Stomach (tissue), 8 donors: ENCODE measurements at regions not wholly inside any gene's neighbourhood (a gene's known extent, or its start where the extent isn't known, plus 50 kb on each side); places are given as distances from the start of the nearest gene placed in this dataset.

Source experiments
- DNase-seq, 2 donors: peaks; one replicate each; pipeline versions ENCODE4 v3.0.0 to v3.0.0-alpha.2; 2013 to 2019
- H3K27ac ChIP-seq, 5 donors: fragments of 200-600 bp in 4 of 5; sonication (generic) in 4 of 5; one replicate each; pipeline ENCODE4 v1.5.1; 2013 to 2019; ENCODE audit warnings: mild to moderate bottlenecking in 1 of 5, moderate library complexity in 1 of 5
- H3K27me3 ChIP-seq, 3 donors: fragments of 200-600 bp; sonication (generic); one replicate each; pipeline ENCODE4 v1.5.1; 2017 to 2019; ENCODE audit warnings: mixed run types in 1 of 3
- H3K36me3 ChIP-seq, 4 donors: fragments of 200-600 bp; sonication (generic); 1 replicate in 3 of 4; 2 replicates in 1 of 4; pipeline ENCODE4 v1.5.1; 2016 to 2019
- H3K4me1 ChIP-seq, 4 donors: fragments of 200-600 bp; sonication (generic); one replicate each; pipeline ENCODE4 v1.5.1; 2016 to 2019
- H3K4me3 ChIP-seq, 4 donors: fragments of 200-600 bp; sonication (generic) in 3 of 4; one replicate each; pipeline ENCODE4 v1.5.1; 2016 to 2019; ENCODE audit warnings: mild to moderate bottlenecking in 1 of 4
- H3K9me3 ChIP-seq, 4 donors: fragments of 200-600 bp; sonication (generic); one replicate each; pipeline ENCODE4 v1.5.1; 2016 to 2019
- EP300 ChIP-seq: sonication (generic); formaldehyde crosslinking; IDR thresholded peaks from one replicate; pipeline ENCODE4 v1.6.1; 2017; ENCODE audit warnings: antibody characterized with exemption
- POLR2A ChIP-seq, 4 donors: fragments of 450-650 bp; IDR thresholded peaks; one replicate each; pipeline ENCODE4 v1.6.1; 2016; ENCODE audit warnings: antibody characterized with exemption in 4 of 4, control low read depth in 2 of 4, mild to moderate bottlenecking in 1 of 4, moderate library complexity in 1 of 4
- POLR2AphosphoS5 ChIP-seq, 3 donors: sonication (generic); formaldehyde crosslinking; IDR thresholded peaks; one replicate each; pipeline ENCODE4 v1.6.1; 2016; ENCODE audit warnings: antibody characterized with exemption in 3 of 3
- WGBS, 5 donors: extraction: QIAGEN DNeasy Blood & Tissue Kit in 3 of 5; methylation state at CpG; one replicate each; pipeline versions ENCODE4 v1.1.5 to v1.1.7; 2013 to 2018; 5-methylcytosine and 5-hydroxymethylcytosine counted together
- intact Hi-C: fragments of 100-400 bp; cut with DNase I; formaldehyde crosslinking; loops from one replicate; pipeline ENCODE4 v1.15.1; 2023; ENCODE audit warnings: low total_unique reads
- TF ChIP-seq, protein P1 (sequence below), 7 experiments: fragments of 450-650 bp in 4 of 7; fragments of 200-600 bp in 3 of 7; sonication (generic) in 3 of 7; IDR thresholded peaks; one replicate each; pipeline ENCODE4 v1.5.1; 2016 to 2019; ENCODE audit warnings: antibody characterized with exemption in 7 of 7, control low read depth in 2 of 7, mild to moderate bottlenecking in 1 of 7
- donor health status: healthy with polysubstance abuse.
- donor health status: Bipolar disorder and iron deficiency.
- donor health status: healthy.

DNA sequence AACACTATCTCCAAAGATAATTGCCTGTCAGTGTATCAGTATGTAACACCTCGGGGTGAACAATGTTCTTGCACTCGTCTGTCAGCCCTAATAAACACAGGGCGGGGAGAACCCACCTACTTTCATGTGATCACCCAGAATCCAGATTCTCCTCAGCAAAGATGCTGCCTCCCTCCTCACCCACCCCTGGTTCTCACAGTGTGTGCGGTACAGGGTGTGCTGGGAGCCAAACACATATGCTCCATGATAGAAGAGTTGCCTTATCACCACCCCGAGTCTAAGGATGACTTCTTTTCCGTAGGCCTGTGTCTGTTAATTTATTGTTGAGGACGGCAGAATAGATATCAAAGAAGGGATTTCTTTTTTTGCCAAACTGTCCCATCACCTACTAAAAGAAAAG is 206.1 kb downstream of the TLE3 start:
- whole genome bisulfite sequencing, 5 donors, result 76 to 86% (median 84%) methylated on average over 6 to 7 of the region's 7 CpGs
- TF ChIP-seq, protein P1, sequence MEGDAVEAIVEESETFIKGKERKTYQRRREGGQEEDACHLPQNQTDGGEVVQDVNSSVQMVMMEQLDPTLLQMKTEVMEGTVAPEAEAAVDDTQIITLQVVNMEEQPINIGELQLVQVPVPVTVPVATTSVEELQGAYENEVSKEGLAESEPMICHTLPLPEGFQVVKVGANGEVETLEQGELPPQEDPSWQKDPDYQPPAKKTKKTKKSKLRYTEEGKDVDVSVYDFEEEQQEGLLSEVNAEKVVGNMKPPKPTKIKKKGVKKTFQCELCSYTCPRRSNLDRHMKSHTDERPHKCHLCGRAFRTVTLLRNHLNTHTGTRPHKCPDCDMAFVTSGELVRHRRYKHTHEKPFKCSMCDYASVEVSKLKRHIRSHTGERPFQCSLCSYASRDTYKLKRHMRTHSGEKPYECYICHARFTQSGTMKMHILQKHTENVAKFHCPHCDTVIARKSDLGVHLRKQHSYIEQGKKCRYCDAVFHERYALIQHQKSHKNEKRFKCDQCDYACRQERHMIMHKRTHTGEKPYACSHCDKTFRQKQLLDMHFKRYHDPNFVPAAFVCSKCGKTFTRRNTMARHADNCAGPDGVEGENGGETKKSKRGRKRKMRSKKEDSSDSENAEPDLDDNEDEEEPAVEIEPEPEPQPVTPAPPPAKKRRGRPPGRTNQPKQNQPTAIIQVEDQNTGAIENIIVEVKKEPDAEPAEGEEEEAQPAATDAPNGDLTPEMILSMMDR (IDR thresholded peaks at IDR 0.05), result no peak
- TF ChIP-seq EP300 (no peak), POLR2A (IDR thresholded peaks at IDR 0.05) (no peak), POLR2AphosphoS5 (IDR thresholded peaks at IDR 0.05) (no peak)

DNA sequence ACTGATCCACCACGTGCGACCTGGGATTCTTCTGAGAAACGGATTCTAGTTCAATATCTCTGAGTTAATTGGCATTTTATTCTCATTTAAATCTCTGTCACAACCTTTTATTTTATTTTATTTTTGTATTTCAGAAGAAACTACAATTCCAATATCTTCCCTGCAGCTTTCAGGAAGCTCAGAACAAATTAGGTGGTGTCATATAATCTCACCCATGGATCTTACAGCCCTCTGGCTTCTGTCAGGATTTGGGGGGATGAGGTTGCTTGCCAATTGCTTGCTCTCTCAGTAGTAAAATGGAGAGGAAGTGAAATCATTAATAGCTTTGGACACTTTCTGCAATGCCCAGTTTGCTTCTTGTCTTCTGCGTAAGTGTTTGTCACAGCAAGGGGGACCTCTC is 205.4 kb downstream of the TLE3 start:
- 60 to 71% (median 70%) methylated on average over 4 of the region's 4 CpGs for WGBS, 5 donors
- intact Hi-C loops, result no loop called here
- TF ChIP-seq EP300, result no peak
- TF ChIP-seq POLR2A (IDR thresholded peaks at IDR 0.05), result no peak
- TF ChIP-seq, protein P1 (IDR thresholded peaks at IDR 0.05), result no peak
- no peak for TF ChIP-seq POLR2AphosphoS5 (IDR thresholded peaks at IDR 0.05)
- Histone ChIP-seq H3K4me1 (no peaks in the 10 kb centered on the region), H3K4me3 (no peak overlapping the region), H3K27ac (no peak overlapping the region), H3K27me3 (no peaks in the 10 kb centered on the region), H3K36me3 (no peaks in the 10 kb centered on the region), H3K9me3 (no peaks in the 10 kb centered on the region)
- no peak for DNase-seq

More for the DNA sequence above, 206.1 kb downstream of the TLE3 start:
- no peaks in the 10 kb centered on the region for H3K4me1 ChIP-seq
- H3K36me3 ChIP-seq, result no peaks in the 10 kb centered on the region
- H3K4me3 ChIP-seq, result no peak overlapping the region
- DNase-seq, result no peak
- no peaks in the 10 kb centered on the region for H3K9me3 ChIP-seq
- H3K27ac ChIP-seq, result no peak overlapping the region
- H3K27me3 ChIP-seq, result no peaks in the 10 kb centered on the region
- intact Hi-C loops, result no loop called here

DNA sequence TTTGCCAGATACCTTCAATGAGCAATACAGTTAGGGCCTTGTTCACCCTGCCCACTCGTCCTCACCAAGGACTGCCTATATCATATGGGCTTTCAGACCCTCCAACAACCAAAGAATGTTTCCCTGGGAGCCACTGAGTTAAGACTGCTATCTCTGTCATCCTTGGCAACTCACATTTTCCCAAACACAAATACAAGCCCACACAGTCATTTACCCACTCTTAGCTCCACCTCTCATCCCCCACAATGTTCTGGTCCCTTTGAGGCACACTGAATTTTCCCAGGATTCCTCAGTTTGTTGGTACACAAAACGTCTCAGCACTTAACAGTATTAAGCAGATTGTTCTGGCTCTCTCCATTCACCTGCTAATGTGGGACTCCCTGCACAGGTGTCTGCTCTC is 204.6 kb downstream of the TLE3 start:
- H3K27ac ChIP-seq, result no peak overlapping the region
- H3K27me3 ChIP-seq, result no peaks in the 10 kb centered on the region
- H3K4me1 ChIP-seq, result no peaks in the 10 kb centered on the region
- H3K9me3 ChIP-seq, result no peaks in the 10 kb centered on the region
- WGBS, 5 donors, result 39 to 55% (median 47%) methylated on average over 2 of the region's 2 CpGs
- TF ChIP-seq, protein P1 (IDR thresholded peaks at IDR 0.05), result no peak
- TF ChIP-seq POLR2A (IDR thresholded peaks at IDR 0.05) (no peak), POLR2AphosphoS5 (IDR thresholded peaks at IDR 0.05) (no peak), EP300 (no peak)
- DNase-seq, result no peak
- H3K4me3 ChIP-seq, result no peak overlapping the region
- intact Hi-C loops, result no loop called here
- H3K36me3 ChIP-seq, result no peaks in the 10 kb centered on the region

DNA sequence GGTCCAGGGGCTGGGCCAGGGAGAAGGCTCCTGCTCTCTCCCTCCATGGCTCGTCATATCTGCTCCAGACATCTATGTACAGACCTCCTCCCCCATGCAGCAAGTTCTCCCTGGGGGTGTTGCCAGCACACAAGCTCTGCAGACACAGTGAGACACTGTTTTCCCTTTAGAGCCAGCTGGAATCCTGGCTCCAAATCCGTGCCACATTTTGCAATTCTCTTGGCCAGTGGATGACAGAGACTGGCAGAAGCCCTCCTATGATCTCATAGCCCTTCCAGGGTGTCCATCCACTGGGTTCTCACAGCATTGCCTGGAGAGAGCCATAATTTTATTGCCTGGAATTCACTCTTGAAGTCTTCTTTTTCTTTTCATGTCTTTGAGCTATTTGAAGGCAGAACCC is 203.9 kb downstream of the TLE3 start:
- intact Hi-C loops, result no loop called here
- Histone ChIP-seq H3K27ac (no peak overlapping the region), H3K4me1 (no peaks in the 10 kb centered on the region), H3K4me3 (no peak overlapping the region), H3K9me3 (no peaks in the 10 kb centered on the region), H3K27me3 (no peaks in the 10 kb centered on the region), H3K36me3 (no peaks in the 10 kb centered on the region)
- peak in 1 of 2 donors; percentile 62 for DNase-seq
- 11 to 53% (median 37%) methylated on average over 1 to 2 of the region's 2 CpGs for WGBS, 5 donors
- TF ChIP-seq EP300, result no peak
- TF ChIP-seq POLR2AphosphoS5 (IDR thresholded peaks at IDR 0.05), result no peak
- TF ChIP-seq POLR2A (IDR thresholded peaks at IDR 0.05), result no peak
- TF ChIP-seq, protein P1 (IDR thresholded peaks at IDR 0.05), result no peak
